Ascending aorta (tissue), 2 donors: ENCODE measurements at regions not wholly inside any gene's neighbourhood (a gene's known extent, or its start where the extent isn't known, plus 50 kb on each side); places are given as distances from the start of the nearest gene placed in this dataset.
"Not testable (repeated sequence)": the region's sequence is repeated elsewhere in the genome, so short reads cannot be mapped to it uniquely, and the experiment has no call there.

ENCODE experiments used
- DNase-seq, 2 donors: peaks; one replicate each; pipeline ENCODE4 v3.0.0-alpha.2; 2019; ENCODE audit warnings: low spot score in 2 of 2
- H3K27ac ChIP-seq, 2 donors: fragments of 200-600 bp; sonication (generic); one replicate each; pipeline ENCODE4 v1.5.1; 2016 to 2017; ENCODE audit warnings: mild to moderate bottlenecking in 1 of 2
- H3K27me3 ChIP-seq: fragments of 200-600 bp; sonication (generic); one replicate; pipeline ENCODE4 v1.5.1; 2017
- H3K36me3 ChIP-seq, 2 donors: fragments of 200-600 bp; sonication (generic); one replicate each; pipeline ENCODE4 v1.5.1; 2016
- H3K4me1 ChIP-seq, 2 donors: fragments of 200-600 bp; sonication (generic); one replicate each; pipeline ENCODE4 v1.5.1; 2016 to 2017; ENCODE audit warnings: mild to moderate bottlenecking in 1 of 2
- H3K4me3 ChIP-seq, 2 donors: fragments of 200-600 bp; sonication (generic); one replicate each; pipeline ENCODE4 v1.5.1; 2016 to 2017; ENCODE audit warnings: mild to moderate bottlenecking in 1 of 2
- H3K9me3 ChIP-seq, 2 donors: fragments of 200-600 bp; sonication (generic); one replicate each; pipeline ENCODE4 v1.5.1; 2016
- CTCF ChIP-seq, 3 experiments: fragments of 200-600 bp in 2 of 3; fragments of 450-650 bp in 1 of 3; sonication (generic) in 2 of 3; IDR thresholded peaks; one replicate each; pipeline ENCODE4 v1.5.1; 2016 to 2019; ENCODE audit warnings: antibody characterized with exemption in 3 of 3, mild to moderate bottlenecking in 1 of 3, moderate library complexity in 1 of 3
- intact Hi-C: fragments of 100-400 bp; cut with DNase I; formaldehyde crosslinking; loops from one replicate; pipeline ENCODE4 v1.15.1; 2023

GRCh38 chr10:45163315-45163975 is 152.0 kb downstream of the OR13A1 start:
- intact Hi-C loops: no loop called here

GRCh38 chr10:45175520-45176118 is 139.8 kb downstream of the OR13A1 start:
- H3K4me3 ChIP-seq, H3K27me3 ChIP-seq, H3K9me3 ChIP-seq, H3K4me1 ChIP-seq, DNase-seq, H3K27ac ChIP-seq, H3K36me3 ChIP-seq, intact Hi-C loops: not testable (repeated sequence)

More at GRCh38 chr10:45163315-45163975, 152.0 kb downstream of the OR13A1 start:
- DNase-seq: no peak
- no peak for TF ChIP-seq CTCF (IDR thresholded peaks at IDR 0.05)
- H3K36me3 ChIP-seq: no peaks in the 10 kb centered on the region
- no peak overlapping the region for H3K4me3 ChIP-seq
- H3K4me1 ChIP-seq: peaks cover 0 to 6% of the 10 kb centered on the region in 2 donors
- peak overlapping the region in 1 of 2 donors; percentile 35 for H3K27ac ChIP-seq
- H3K27me3 ChIP-seq: no peaks in the 10 kb centered on the region
- no peaks in the 10 kb centered on the region for H3K9me3 ChIP-seq

GRCh38 chr10:45179691-45180090 is 135.7 kb downstream of the OR13A1 start:
- Histone ChIP-seq H3K27me3 (no peaks in the 10 kb centered on the region), H3K4me1 (peaks cover 0 to 13% of the 10 kb centered on the region in 2 donors), H3K9me3 (no peaks in the 10 kb centered on the region), H3K4me3 (peak overlapping the region in 1 of 2 donors; percentile 26), H3K27ac (peak overlapping the region; percentile 70), H3K36me3 (no peaks in the 10 kb centered on the region)
- no peak for TF ChIP-seq CTCF (IDR thresholded peaks at IDR 0.05)
- intact Hi-C loops: loop anchor here (2.0 to 10.0 kb wide), 3 partner anchors 183 to 493 kb away; partner anchors contain the start of gene ZFAND4
- peak in 1 of 2 donors; percentile 83 for DNase-seq

GRCh38 chr10:45180507-45180906 is 134.9 kb downstream of the OR13A1 start:
- peaks cover 0 to 13% of the 10 kb centered on the region in 2 donors for H3K4me1 ChIP-seq
- no peak for DNase-seq
- H3K36me3 ChIP-seq: no peaks in the 10 kb centered on the region
- peak overlapping the region; percentile 70 for H3K27ac ChIP-seq
- intact Hi-C loops: loop anchor here (5.0 to 10.0 kb wide), 2 partner anchors 246 to 492 kb away; partner anchors contain the start of gene ZFAND4
- H3K27me3 ChIP-seq: no peaks in the 10 kb centered on the region
- peak overlapping the region in 1 of 2 donors; percentile 26 for H3K4me3 ChIP-seq
- TF ChIP-seq CTCF (IDR thresholded peaks at IDR 0.05): no peak
- H3K9me3 ChIP-seq: no peaks in the 10 kb centered on the region

GRCh38 chr10:45180946-45181875 is 134.2 kb downstream of the OR13A1 start:
- no peak for TF ChIP-seq CTCF (IDR thresholded peaks at IDR 0.05)
- H3K4me3 ChIP-seq: peak overlapping the region in 1 of 2 donors; percentile 9
- peak in 1 of 2 donors; percentile 72 for DNase-seq
- H3K4me1 ChIP-seq: peaks cover 0 to 13% of the 10 kb centered on the region in 2 donors
- no peaks in the 10 kb centered on the region for H3K9me3 ChIP-seq
- intact Hi-C loops: loop anchor here (5.0 to 10.0 kb wide), 2 partner anchors 246 to 491 kb away; partner anchors contain the start of gene ZFAND4
- H3K36me3 ChIP-seq: no peaks in the 10 kb centered on the region
- H3K27ac ChIP-seq: peak overlapping the region; percentile 70
- H3K27me3 ChIP-seq: no peaks in the 10 kb centered on the region
